Endothelial cell of umbilical vein (primary cell): ENCODE measurements at regions not wholly inside any gene's neighbourhood (a gene's known extent, or its start where the extent isn't known, plus 50 kb on each side); places are given as distances from the start of the nearest gene placed in this dataset.

Source experiments
- BruUV-seq: library from RNA; stranded (reverse); fragments of 400-500 nt; replicated peaks from 2 replicates; lab custom pipeline; 2021; lab: Mats Ljungman, UMichigan
- CTCF ChIA-PET: fragments of 300-600, 350-600 bp; sonication (Branson Sonifier 250); formaldehyde crosslinking; loops from one replicate; lab custom pipeline; 2021; ENCODE audit warnings: antibody characterized with exemption, inconsistent platforms; lab: Charles Lee
- POLR2A ChIA-PET: fragments of 300-600, 350-600 bp; sonication (Branson Sonifier 250); formaldehyde crosslinking; loops from one replicate; lab custom pipeline; 2021; ENCODE audit warnings: antibody characterized with exemption, inconsistent platforms; lab: Charles Lee
- DNase-seq: peaks from one replicate; pipeline ENCODE4 v3.0.0-alpha.2; 2011; ENCODE audit warnings: low read depth, low spot score
- FAIRE-seq: peaks from 2 replicates; lab custom pipeline; 2011; peaks lifted over from hg19 to GRCh38; lab: Jason Lieb, UNC
- H2AFZ ChIP-seq: 2 replicates; pipeline ENCODE4 v1.6.0; 2012; ENCODE audit warnings: low read depth, low read length, control low read depth, inconsistent platforms
- H3K27ac ChIP-seq: 2 replicates; pipeline ENCODE4 v1.5.1; 2011; ENCODE audit warnings: low read depth, mild to moderate bottlenecking, control low read depth, low read length, moderate library complexity; ENCODE audit not compliant: insufficient read depth
- H3K27me3 ChIP-seq, 2 experiments: 2 replicates each; pipeline versions ENCODE4 v1.6.0 to v1.6.1; 2011; ENCODE audit warnings: low read length in 2 of 2, mixed read lengths in 1 of 2; ENCODE audit not compliant: control insufficient read depth in 2 of 2, insufficient read depth in 2 of 2
- H3K36me3 ChIP-seq, 2 experiments: 2 replicates in 1 of 2; 3 replicates in 1 of 2; pipeline ENCODE4 v1.5.1; 2011; ENCODE audit warnings: low read length in 2 of 2, mild to moderate bottlenecking in 1 of 2, moderate library complexity in 1 of 2; ENCODE audit not compliant: control insufficient read depth in 2 of 2, insufficient read depth in 2 of 2; ENCODE audit errors: extremely low read depth in 1 of 2
- H3K4me1 ChIP-seq: 3 replicates; pipeline ENCODE4 v1.5.1; 2011; ENCODE audit warnings: mild to moderate bottlenecking, low read length; ENCODE audit not compliant: control insufficient read depth, insufficient read depth; ENCODE audit errors: extremely low read depth
- H3K4me2 ChIP-seq: 2 replicates; pipeline ENCODE4 v1.6.1; 2011; ENCODE audit warnings: low read length, control low read depth, mixed read lengths; ENCODE audit not compliant: insufficient read depth
- H3K4me3 ChIP-seq, 3 experiments: fragments of 200-600 bp in 1 of 3; sonication (generic), shearing (Covaris generic) in 1 of 3; replicated peaks in 1 of 3; 2 replicates each; pipeline ENCODE4 v1.5.1; 2011 to 2016; ENCODE audit warnings: control low read depth in 3 of 3, low read length in 3 of 3, mild to moderate bottlenecking in 2 of 3, inconsistent platforms in 1 of 3, low read depth in 1 of 3, moderate library complexity in 1 of 3; ENCODE audit not compliant: insufficient read depth in 1 of 3
- H3K79me2 ChIP-seq: 2 replicates; pipeline ENCODE4 v1.6.0; 2012; ENCODE audit warnings: low read length, inconsistent platforms; ENCODE audit not compliant: control insufficient read depth, insufficient read depth
- H3K9ac ChIP-seq: replicated peaks from 2 replicates; pipeline ENCODE3; 2011; ENCODE audit warnings: low read length, control low read depth; ENCODE audit not compliant: insufficient read depth; ENCODE audit errors: extremely low read depth
- H3K9me1 ChIP-seq: replicated peaks from 3 replicates; pipeline ENCODE4 v1.6.0; 2011; ENCODE audit warnings: mild to moderate bottlenecking, low read length; ENCODE audit not compliant: control insufficient read depth, insufficient read depth; ENCODE audit errors: extremely low read depth
- H3K9me3 ChIP-seq: replicated peaks from 2 replicates; pipeline ENCODE4 v1.5.1; 2012; ENCODE audit warnings: low read length, inconsistent platforms; ENCODE audit not compliant: control insufficient read depth, insufficient read depth
- H4K20me1 ChIP-seq: replicated peaks from 2 replicates; pipeline ENCODE3; 2011; ENCODE audit warnings: mild to moderate bottlenecking, low read length; ENCODE audit not compliant: control insufficient read depth, insufficient read depth; ENCODE audit errors: extremely low read depth
- EZH2 ChIP-seq: IDR thresholded peaks from 2 replicates; pipeline ENCODE4 v1.6.1; 2012; ENCODE audit warnings: borderline replicate concordance, low read depth, mild to moderate bottlenecking, moderate library complexity, low read length, inconsistent platforms; ENCODE audit not compliant: severe bottlenecking
- FOS ChIP-seq: IDR thresholded peaks from 2 replicates; pipeline ENCODE4 v1.6.1; 2011; ENCODE audit warnings: mild to moderate bottlenecking, low read length, moderate library complexity, borderline replicate concordance; ENCODE audit not compliant: insufficient read depth
- GATA2 ChIP-seq: IDR thresholded peaks from 2 replicates; pipeline ENCODE4 v1.7.0; 2011; ENCODE audit warnings: low read depth, mild to moderate bottlenecking, moderate library complexity, mixed read lengths, low read length; ENCODE audit not compliant: insufficient read length, insufficient read depth
- JUN ChIP-seq: IDR thresholded peaks from 2 replicates; pipeline ENCODE4 v1.6.1; 2011; ENCODE audit warnings: borderline replicate concordance, low read depth; ENCODE audit not compliant: insufficient read length, insufficient read depth
- MYC ChIP-seq: IDR thresholded peaks from one replicate; pipeline ENCODE4 v1.6.1; 2011; ENCODE audit warnings: mild to moderate bottlenecking, low read depth, low read length
- POLR2A ChIP-seq: IDR thresholded peaks from 2 replicates; pipeline ENCODE4 v1.6.1; 2012; ENCODE audit warnings: low read depth, mild to moderate bottlenecking, control low read depth, low read length
- POLR2AphosphoS5 ChIP-seq: IDR thresholded peaks from 2 replicates; pipeline ENCODE4 v1.6.1; 2012; ENCODE audit warnings: low read depth, mild to moderate bottlenecking, control low read depth, low read length, moderate library complexity; ENCODE audit not compliant: insufficient read depth
- dilution Hi-C: fragments of 300-500 bp; cut with MboI; formaldehyde crosslinking; loops from one replicate; pipeline ENCODE4 v1.15.0; 2019; ENCODE audit warnings: low sequenced_read_pairs; ENCODE audit not compliant: extremely low pct_ligation_motif_present
- intact Hi-C: fragments of 100-400 bp; cut with micrococcal nuclease; formaldehyde crosslinking; loops from one replicate; pipeline ENCODE4 v1.10.0; 2022
- TF ChIP-seq, protein P1 (sequence below): IDR thresholded peaks from 2 replicates; pipeline ENCODE4 v1.6.1; 2011; ENCODE audit not compliant: insufficient read depth, insufficient read length
- TF ChIP-seq, protein P2 (sequence below), 2 donors: IDR thresholded peaks; 1 replicate in 1 of 2; 2 replicates in 1 of 2; pipeline ENCODE4 v1.5.1; 2011; ENCODE audit warnings: low read length in 2 of 2, mild to moderate bottlenecking in 2 of 2, moderate library complexity in 2 of 2, control low read depth in 1 of 2, inconsistent platforms in 1 of 2, low read depth in 1 of 2; ENCODE audit not compliant: insufficient read depth in 1 of 2; ENCODE audit errors: extremely low read depth in 1 of 2

DNA sequence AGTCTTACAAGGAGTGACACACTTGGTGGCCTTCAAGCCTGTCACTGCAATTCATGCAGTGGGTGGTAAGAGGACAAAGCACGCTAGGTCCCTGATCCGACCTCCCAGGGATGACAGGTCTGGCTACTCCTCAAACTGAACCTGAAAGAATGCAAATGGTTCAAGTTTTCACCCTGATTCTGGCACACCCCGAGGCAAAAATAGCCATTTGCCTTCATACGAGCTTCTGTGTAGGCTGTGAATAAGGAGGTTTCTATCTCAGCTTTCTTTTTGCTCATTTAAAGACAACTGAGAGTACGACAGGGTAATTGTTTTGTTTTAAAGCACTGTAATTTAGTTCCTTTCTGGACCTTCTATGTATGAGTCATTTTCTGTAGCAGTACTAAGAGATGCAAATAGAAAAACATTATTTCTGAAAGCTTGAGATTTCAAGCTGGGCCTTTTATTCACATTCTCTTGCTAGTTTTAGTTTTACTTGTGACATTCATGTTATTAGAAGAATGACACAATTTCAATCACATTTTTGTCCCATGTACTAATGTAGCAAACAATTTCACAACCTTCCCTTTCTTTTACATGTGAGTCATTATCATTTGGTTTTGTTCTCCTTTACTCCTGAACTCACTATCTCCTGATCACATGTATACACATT is 56.6 kb upstream of the FDX1 start:
- Histone ChIP-seq H3K36me3 (no peaks in the 10 kb centered on the region), H3K79me2 (no peaks in the 10 kb centered on the region), H3K27me3 (no peaks in the 10 kb centered on the region), H3K9ac (no peak overlapping the region), H3K4me1 (peaks cover 24% of the 10 kb centered on the region), H3K27ac (no peak overlapping the region), H3K9me3 (no peaks in the 10 kb centered on the region), H2AFZ (peak overlapping the region; percentile 63), H3K4me3 (no peak overlapping the region), H3K9me1 (no peaks in the 10 kb centered on the region), H4K20me1 (no peaks in the 10 kb centered on the region), H3K4me2 (peak overlapping the region; percentile 23)
- peak; percentile 53 for DNase-seq
- TF ChIP-seq EZH2 (no peak), JUN (peak; percentile 45), FOS (peak; percentile 54), POLR2A (no peak), POLR2AphosphoS5 (no peak), MYC (no peak), GATA2 (no peak)
- TF ChIP-seq, protein P1, sequence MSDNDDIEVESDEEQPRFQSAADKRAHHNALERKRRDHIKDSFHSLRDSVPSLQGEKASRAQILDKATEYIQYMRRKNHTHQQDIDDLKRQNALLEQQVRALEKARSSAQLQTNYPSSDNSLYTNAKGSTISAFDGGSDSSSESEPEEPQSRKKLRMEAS: no peak
- TF ChIP-seq, protein P2, sequence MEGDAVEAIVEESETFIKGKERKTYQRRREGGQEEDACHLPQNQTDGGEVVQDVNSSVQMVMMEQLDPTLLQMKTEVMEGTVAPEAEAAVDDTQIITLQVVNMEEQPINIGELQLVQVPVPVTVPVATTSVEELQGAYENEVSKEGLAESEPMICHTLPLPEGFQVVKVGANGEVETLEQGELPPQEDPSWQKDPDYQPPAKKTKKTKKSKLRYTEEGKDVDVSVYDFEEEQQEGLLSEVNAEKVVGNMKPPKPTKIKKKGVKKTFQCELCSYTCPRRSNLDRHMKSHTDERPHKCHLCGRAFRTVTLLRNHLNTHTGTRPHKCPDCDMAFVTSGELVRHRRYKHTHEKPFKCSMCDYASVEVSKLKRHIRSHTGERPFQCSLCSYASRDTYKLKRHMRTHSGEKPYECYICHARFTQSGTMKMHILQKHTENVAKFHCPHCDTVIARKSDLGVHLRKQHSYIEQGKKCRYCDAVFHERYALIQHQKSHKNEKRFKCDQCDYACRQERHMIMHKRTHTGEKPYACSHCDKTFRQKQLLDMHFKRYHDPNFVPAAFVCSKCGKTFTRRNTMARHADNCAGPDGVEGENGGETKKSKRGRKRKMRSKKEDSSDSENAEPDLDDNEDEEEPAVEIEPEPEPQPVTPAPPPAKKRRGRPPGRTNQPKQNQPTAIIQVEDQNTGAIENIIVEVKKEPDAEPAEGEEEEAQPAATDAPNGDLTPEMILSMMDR (IDR thresholded peaks at IDR 0.05; ENCODE audit: extremely low read depth in 1 of 2, insufficient read depth in 1 of 2, low read depth in 1 of 2, low read length in 2 of 2): no peak
- ChIA-PET CTCF (interaction anchor here (0.9 to 1.3 kb wide), 3 partner anchors 10 to 172 kb away, joined by 3 to 9 read pairs (median 4); no protein-coding TSS in a partner anchor), POLR2A (interaction anchor here (1.3 kb wide), 1 partner anchor 77 kb away, joined by 3 read pairs; the partner anchor contains the start of gene RDX)
- no TSS peak for BruUV-seq
- intact Hi-C loops: no loop called here
- dilution Hi-C loops: no loop called here
- FAIRE-seq: peak; percentile 46
